SJCRH30 (cell line): ENCODE measurements at regions not wholly inside any gene's neighbourhood (a gene's known extent, or its start where the extent isn't known, plus 50 kb on each side); places are given as distances from the start of the nearest gene placed in this dataset.

Experiments
- DNase-seq, 2 experiments: peaks; one replicate each; pipeline ENCODE4 v3.0.0-alpha.2; 2015 to 2020
- H3K27ac ChIP-seq: fragments of 250-450 bp; sonication (Bioruptor Pico); 2 replicates; pipeline ENCODE4 v1.5.1; 2020; ENCODE audit warnings: mild to moderate bottlenecking, moderate library complexity
- H3K27me3 ChIP-seq: fragments of 250-450 bp; sonication (Bioruptor Pico); 2 replicates; pipeline ENCODE4 v1.5.1; 2020; ENCODE audit warnings: mild to moderate bottlenecking, moderate library complexity
- H3K36me3 ChIP-seq: fragments of 250-450 bp; sonication (Bioruptor Pico); 2 replicates; pipeline ENCODE4 v1.5.1; 2020; ENCODE audit warnings: mild to moderate bottlenecking, moderate library complexity
- H3K4me1 ChIP-seq: fragments of 250-450 bp; sonication (Bioruptor Pico); 2 replicates; pipeline ENCODE4 v1.5.1; 2020; ENCODE audit warnings: mild to moderate bottlenecking, moderate library complexity
- H3K4me3 ChIP-seq: fragments of 250-450 bp; sonication (Bioruptor Pico); 2 replicates; pipeline ENCODE4 v1.5.1; 2020; ENCODE audit warnings: mild to moderate bottlenecking, moderate library complexity
- H3K9me3 ChIP-seq: fragments of 250-450 bp; sonication (Bioruptor Pico); replicated peaks from 2 replicates; pipeline ENCODE4 v1.5.1; 2020; ENCODE audit warnings: mild to moderate bottlenecking, moderate library complexity

DNA sequence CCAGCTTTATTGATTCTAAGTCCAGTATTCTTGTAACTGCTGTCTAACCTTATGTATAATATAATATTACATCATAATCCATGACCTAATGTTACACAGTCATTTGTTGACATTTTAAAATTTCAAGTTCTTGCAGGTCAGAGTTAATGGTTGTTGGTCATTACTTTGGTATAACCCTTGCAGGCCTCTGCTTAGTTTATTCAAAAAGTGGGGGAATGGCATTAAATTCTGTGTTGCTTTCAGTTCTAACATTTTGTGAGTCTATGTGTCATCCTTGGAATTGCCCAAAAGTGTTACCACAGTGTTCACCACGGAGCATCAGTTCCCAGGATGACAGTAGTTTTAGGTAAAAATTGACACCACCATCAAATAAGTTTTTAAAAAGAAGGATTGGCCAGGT is 174.8 kb upstream of the BCL6 start:
- Histone ChIP-seq H3K27ac (no peak overlapping the region), H3K27me3 (no peaks in the 10 kb centered on the region)

GRCh38 chr3:187920913-187921312 is 175.6 kb upstream of the BCL6 start:
- no peak overlapping the region for H3K4me3 ChIP-seq
- H3K9me3 ChIP-seq = no peaks in the 10 kb centered on the region
- H3K4me1 ChIP-seq = no peaks in the 10 kb centered on the region
- no peaks in the 10 kb centered on the region for H3K36me3 ChIP-seq
- H3K27me3 ChIP-seq = no peaks in the 10 kb centered on the region
- no peak overlapping the region for H3K27ac ChIP-seq
- DNase-seq = no peak

More for the DNA sequence above, 174.8 kb upstream of the BCL6 start:
- no peak for DNase-seq
- Histone ChIP-seq H3K4me1 (no peaks in the 10 kb centered on the region), H3K36me3 (no peaks in the 10 kb centered on the region), H3K4me3 (no peak overlapping the region), H3K9me3 (no peaks in the 10 kb centered on the region)

GRCh38 chr3:187921391-187922074 is 176.3 kb upstream of the BCL6 start:
- Histone ChIP-seq H3K27ac (no peak overlapping the region), H3K9me3 (no peaks in the 10 kb centered on the region), H3K4me1 (no peaks in the 10 kb centered on the region), H3K4me3 (no peak overlapping the region), H3K27me3 (no peaks in the 10 kb centered on the region), H3K36me3 (no peaks in the 10 kb centered on the region)
- no peak for DNase-seq

DNA sequence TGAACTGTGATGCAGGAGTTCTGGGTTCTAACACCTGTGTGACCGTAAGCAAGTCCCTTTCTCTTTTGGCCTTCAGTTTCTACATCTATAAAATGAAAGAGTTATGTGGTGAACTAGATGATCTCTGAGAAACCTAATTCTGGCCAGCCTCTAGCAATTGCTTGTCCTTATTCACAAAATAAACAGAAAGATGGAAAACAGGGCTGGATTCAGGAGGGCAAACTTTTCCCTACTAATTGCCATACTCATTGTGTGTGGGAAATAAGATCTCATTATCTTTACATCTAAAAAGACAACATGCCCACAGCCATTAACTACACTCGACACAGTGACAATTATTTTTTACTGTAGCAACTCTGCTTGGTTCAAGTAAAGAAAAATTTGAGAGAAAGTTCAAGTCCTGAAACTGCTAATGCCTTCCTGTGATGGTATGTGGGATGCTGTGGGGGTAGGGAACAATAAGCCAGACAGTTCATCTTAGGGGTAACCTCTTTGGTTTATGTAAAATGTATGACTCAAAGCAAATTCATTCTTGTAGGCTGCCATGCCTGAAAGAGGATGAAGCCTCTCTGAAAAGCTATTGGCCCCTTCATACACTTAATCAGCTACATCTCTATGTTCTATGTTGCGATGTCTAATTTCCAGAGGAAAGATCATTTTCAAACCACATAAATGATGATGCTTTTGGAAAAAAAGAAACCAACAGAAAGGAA is 177.6 kb upstream of the BCL6 start:
- no peaks in the 10 kb centered on the region for H3K4me1 ChIP-seq
- no peak overlapping the region for H3K27ac ChIP-seq
- no peaks in the 10 kb centered on the region for H3K9me3 ChIP-seq
- no peak overlapping the region for H3K4me3 ChIP-seq
- H3K27me3 ChIP-seq = no peaks in the 10 kb centered on the region
- H3K36me3 ChIP-seq = no peaks in the 10 kb centered on the region
- no peak for DNase-seq

GRCh38 chr3:187924651-187925050 is 179.4 kb upstream of the BCL6 start:
- Histone ChIP-seq H3K36me3 (no peaks in the 10 kb centered on the region), H3K4me1 (no peaks in the 10 kb centered on the region), H3K27me3 (no peaks in the 10 kb centered on the region), H3K27ac (no peak overlapping the region), H3K9me3 (no peaks in the 10 kb centered on the region), H3K4me3 (no peak overlapping the region)
- no peak for DNase-seq

DNA sequence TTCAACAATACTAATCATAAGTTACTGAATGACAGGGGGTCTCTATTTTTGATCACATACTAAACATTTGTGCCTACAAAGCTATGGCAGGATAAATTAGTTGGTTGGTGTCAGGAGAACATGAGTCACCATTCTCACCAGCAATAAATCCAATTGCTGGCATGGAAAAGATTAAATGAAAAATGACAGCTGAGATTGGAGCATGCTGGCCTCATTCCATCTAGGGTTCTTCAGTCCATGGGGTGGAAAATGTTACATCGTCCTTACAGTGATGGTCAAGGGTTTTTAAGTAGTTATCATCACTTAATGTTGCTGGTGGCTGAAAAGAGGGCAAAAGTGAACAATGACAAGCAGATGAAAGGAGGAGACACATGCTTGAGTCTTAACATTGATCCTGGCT is 180.1 kb upstream of the BCL6 start:
- no peak for DNase-seq
- Histone ChIP-seq H3K36me3 (no peaks in the 10 kb centered on the region), H3K9me3 (no peaks in the 10 kb centered on the region), H3K4me1 (no peaks in the 10 kb centered on the region), H3K27me3 (no peaks in the 10 kb centered on the region), H3K27ac (no peak overlapping the region), H3K4me3 (no peak overlapping the region)

GRCh38 chr3:187926620-187927019 is 181.4 kb upstream of the BCL6 start:
- Histone ChIP-seq H3K4me3 (no peak overlapping the region), H3K27ac (no peak overlapping the region), H3K9me3 (no peaks in the 10 kb centered on the region), H3K27me3 (no peaks in the 10 kb centered on the region), H3K4me1 (no peaks in the 10 kb centered on the region), H3K36me3 (no peaks in the 10 kb centered on the region)
- DNase-seq = no peak

GRCh38 chr3:187927565-187927964 is 182.3 kb upstream of the BCL6 start:
- no peaks in the 10 kb centered on the region for H3K27me3 ChIP-seq
- H3K36me3 ChIP-seq = no peaks in the 10 kb centered on the region

GRCh38 chr3:187929112-187929816 is 184.0 kb upstream of the BCL6 start:
- Histone ChIP-seq H3K4me3 (no peak overlapping the region), H3K36me3 (no peaks in the 10 kb centered on the region), H3K27ac (no peak overlapping the region), H3K27me3 (no peaks in the 10 kb centered on the region), H3K4me1 (no peaks in the 10 kb centered on the region), H3K9me3 (no peaks in the 10 kb centered on the region)
- DNase-seq = no peak

More at GRCh38 chr3:187927565-187927964, 182.3 kb upstream of the BCL6 start:
- no peak for DNase-seq
- Histone ChIP-seq H3K9me3 (no peaks in the 10 kb centered on the region), H3K4me3 (no peak overlapping the region), H3K27ac (no peak overlapping the region), H3K4me1 (no peaks in the 10 kb centered on the region)

- no peak overlapping the region for H3K27ac ChIP-seq
- H3K4me3 ChIP-seq = no peak overlapping the region
- H3K9me3 ChIP-seq = no peaks in the 10 kb centered on the region
- H3K27me3 ChIP-seq = no peaks in the 10 kb centered on the region
- no peak for DNase-seq
- H3K36me3 ChIP-seq = no peaks in the 10 kb centered on the region
- H3K4me1 ChIP-seq = no peaks in the 10 kb centered on the region
Measured at GRCh38 chr3:187930021-187930420, 184.8 kb upstream of the BCL6 start.

DNA sequence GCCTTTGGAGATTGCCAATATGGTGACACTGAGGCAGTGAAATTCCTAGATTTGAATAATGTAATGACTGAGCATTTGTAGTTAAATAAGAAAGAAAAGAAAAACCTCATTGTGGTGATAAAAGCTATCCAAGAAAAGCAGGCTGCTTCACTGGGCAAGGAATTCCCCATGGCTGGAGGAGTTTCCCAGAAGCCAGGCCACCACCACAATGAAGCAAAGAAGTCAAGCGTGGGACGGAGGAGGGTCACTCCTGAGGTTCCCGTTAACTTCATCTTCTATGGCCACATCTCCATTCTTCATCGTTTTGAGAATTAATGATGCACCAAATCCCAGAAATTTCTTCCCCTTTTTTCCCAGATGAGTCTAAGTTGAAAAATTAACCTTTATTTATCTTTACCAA is 185.8 kb upstream of the BCL6 start:
- Histone ChIP-seq H3K9me3 (no peaks in the 10 kb centered on the region), H3K4me3 (no peak overlapping the region), H3K36me3 (no peaks in the 10 kb centered on the region), H3K4me1 (no peaks in the 10 kb centered on the region), H3K27me3 (no peaks in the 10 kb centered on the region), H3K27ac (no peak overlapping the region)
- no peak for DNase-seq

DNA sequence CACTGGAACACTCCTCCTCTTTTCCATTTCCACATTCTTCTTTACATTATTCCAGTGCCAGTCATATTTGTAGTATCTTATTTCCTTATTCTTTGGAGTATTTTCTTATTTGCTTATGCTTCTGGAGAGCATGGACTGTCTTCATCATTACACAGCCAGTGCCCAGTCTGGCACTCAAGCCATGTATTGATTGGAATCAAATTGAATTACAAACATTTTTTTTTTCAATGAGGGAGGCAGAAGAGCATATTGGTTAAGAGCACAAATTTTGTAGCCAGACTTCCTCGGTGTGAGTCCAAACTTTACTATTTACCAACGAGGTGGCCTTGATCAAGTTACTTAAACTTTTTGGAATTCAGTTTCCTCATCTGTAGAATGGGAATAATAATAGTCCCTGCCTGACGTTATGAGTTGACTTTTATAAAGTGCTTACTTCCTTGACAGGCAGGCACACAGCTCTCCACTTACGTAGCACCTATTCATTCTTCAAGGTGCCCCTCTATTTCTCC is 186.6 kb upstream of the BCL6 start:
- DNase-seq = no peak
- Histone ChIP-seq H3K27me3 (no peaks in the 10 kb centered on the region), H3K4me1 (no peaks in the 10 kb centered on the region), H3K4me3 (no peak overlapping the region), H3K36me3 (no peaks in the 10 kb centered on the region), H3K27ac (no peak overlapping the region), H3K9me3 (no peaks in the 10 kb centered on the region)

DNA sequence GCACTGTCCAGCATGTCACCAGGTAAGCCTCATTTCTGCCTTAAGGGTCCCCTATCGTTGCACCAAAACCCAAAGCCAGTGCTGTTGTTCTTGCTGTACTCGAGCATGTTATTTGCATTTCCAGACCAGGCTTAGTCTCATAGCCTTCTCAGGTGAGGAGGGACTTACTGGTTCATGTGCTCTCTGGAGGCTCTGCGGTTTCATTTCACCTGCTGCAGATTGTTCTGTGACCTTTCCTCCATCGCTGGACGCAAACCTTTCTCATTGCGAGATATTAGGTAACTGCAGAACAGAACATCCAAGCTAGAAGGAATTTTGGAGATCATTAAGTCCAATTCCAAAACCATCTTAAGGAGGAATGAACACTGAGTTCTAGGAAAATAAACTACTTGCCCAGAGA is 187.3 kb upstream of the BCL6 start:
- no peak overlapping the region for H3K27ac ChIP-seq
- no peak for DNase-seq
- no peaks in the 10 kb centered on the region for H3K36me3 ChIP-seq
- H3K4me1 ChIP-seq = no peaks in the 10 kb centered on the region
- H3K9me3 ChIP-seq = no peaks in the 10 kb centered on the region
- H3K27me3 ChIP-seq = no peaks in the 10 kb centered on the region
- no peak overlapping the region for H3K4me3 ChIP-seq

GRCh38 chr3:187935623-187936156 is 190.4 kb upstream of the BCL6 start:
- DNase-seq = peak; percentile 49 to 70
- H3K4me3 ChIP-seq = no peak overlapping the region
- H3K36me3 ChIP-seq = no peaks in the 10 kb centered on the region
- no peaks in the 10 kb centered on the region for H3K4me1 ChIP-seq
- H3K27me3 ChIP-seq = no peaks in the 10 kb centered on the region
- H3K9me3 ChIP-seq = no peaks in the 10 kb centered on the region
- no peak overlapping the region for H3K27ac ChIP-seq

DNA sequence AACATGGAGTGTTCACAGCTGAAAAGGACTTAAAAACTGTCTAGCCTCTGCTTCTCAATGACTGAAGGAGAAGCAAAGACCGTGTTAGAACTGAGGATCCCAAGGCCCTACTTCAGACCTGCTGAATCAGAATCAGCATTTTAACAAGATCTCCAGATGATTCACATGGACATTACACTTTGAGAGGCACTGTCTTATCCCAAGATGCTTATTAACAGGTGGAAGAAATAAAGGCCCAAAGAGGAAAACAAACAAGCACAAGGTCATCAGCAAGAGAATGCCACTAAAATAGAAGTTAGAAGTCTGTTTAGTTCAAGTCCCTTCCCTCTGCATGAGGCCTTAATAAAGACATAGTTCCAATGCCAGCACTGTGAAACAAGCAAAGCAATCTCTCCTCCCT is 191.4 kb upstream of the BCL6 start:
- DNase-seq = no peak
- Histone ChIP-seq H3K9me3 (no peaks in the 10 kb centered on the region), H3K27me3 (no peaks in the 10 kb centered on the region), H3K36me3 (no peaks in the 10 kb centered on the region), H3K4me3 (no peak overlapping the region), H3K4me1 (no peaks in the 10 kb centered on the region), H3K27ac (no peak overlapping the region)
